GM18499 (cell line): ENCODE measurements at regions not wholly inside any gene's neighbourhood (a gene's known extent, or its start where the extent isn't known, plus 50 kb on each side); places are given as distances from the start of the nearest gene placed in this dataset.

Experiments
- ATAC-seq: cut with Tn5 transposase; IDR thresholded peaks from one replicate; pipeline ENCODE4 v1.9.1; 2021; ENCODE audit warnings: moderate number of reproducible peaks; ENCODE audit not compliant: insufficient read depth, unreplicated experiment

- no peak for ATAC-seq
Measured at GRCh38 chr14:38442208-38442607, 186.3 kb upstream of the CLEC14A start.

GRCh38 chr14:38432186-38432585 lies 176.3 kb upstream of the CLEC14A start:
- no peak for ATAC-seq

GRCh38 chr14:38431156-38431555 lies 175.3 kb upstream of the CLEC14A start:
- ATAC-seq = no peak

DNA sequence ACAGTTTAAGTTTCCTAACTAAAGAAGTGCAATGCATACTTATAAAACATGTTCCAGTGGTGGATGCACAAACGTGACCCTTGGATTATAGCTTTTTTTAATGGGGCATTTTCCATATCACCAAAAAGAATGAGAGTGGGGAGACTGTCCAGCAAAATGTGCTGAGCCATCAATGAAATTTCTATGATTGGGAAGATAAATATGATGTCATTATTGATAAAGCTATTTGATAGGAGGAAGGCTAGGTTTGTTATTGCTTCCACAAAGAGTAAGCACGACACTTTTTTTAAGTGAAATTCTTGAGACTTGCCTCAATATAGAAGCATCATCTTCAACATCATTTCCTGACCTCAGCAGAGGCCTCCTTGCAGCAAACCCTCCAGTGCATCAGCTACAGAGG lies 174.6 kb upstream of the CLEC14A start:
- ATAC-seq = no peak

GRCh38 chr14:38425324-38425976 lies 169.6 kb upstream of the CLEC14A start:
- no peak for ATAC-seq

- no peak for ATAC-seq
Measured at GRCh38 chr14:38420048-38420447, 164.2 kb upstream of the CLEC14A start.

- no peak for ATAC-seq
Measured at GRCh38 chr14:38419579-38419978, 163.7 kb upstream of the CLEC14A start.

DNA sequence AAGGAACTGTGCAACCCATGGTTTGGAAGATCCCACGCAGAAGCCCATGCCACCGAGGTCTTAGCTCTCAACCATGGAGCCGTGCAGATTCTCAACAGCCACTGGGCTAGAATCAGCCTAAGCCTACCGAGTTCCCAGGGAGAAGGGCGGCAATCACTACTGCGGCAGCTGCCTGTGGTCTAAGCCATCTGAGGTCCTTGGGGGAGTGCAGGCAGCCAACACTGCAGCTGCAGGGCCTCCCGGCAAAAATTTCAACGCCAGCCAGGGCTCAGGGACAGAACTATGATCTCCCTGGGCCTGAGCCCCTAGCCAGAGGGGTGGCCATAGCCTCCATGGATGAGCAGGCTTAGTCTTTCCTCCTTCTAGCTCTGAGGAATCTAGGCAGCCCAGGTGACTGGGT lies 156.8 kb upstream of the CLEC14A start:
- ATAC-seq = no peak

DNA sequence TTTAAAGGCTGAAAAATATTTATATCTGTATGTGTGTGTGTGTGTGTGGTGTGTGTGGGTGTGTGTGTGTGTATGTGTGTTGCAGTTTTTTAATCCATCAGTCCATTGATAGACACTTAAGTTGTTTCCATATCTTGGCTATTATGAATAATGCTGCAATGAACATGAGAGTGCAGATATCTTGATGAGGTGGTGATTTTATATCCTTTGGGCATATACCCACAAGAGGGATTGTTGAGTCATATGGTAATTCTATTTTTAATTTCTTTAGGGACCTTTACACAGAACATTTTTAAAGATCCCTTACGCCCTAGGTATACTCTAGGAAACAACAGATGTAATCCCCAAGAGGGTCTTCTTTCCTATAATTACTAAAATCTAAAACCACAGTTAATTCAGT lies 154.5 kb upstream of the CLEC14A start:
- ATAC-seq = no peak

DNA sequence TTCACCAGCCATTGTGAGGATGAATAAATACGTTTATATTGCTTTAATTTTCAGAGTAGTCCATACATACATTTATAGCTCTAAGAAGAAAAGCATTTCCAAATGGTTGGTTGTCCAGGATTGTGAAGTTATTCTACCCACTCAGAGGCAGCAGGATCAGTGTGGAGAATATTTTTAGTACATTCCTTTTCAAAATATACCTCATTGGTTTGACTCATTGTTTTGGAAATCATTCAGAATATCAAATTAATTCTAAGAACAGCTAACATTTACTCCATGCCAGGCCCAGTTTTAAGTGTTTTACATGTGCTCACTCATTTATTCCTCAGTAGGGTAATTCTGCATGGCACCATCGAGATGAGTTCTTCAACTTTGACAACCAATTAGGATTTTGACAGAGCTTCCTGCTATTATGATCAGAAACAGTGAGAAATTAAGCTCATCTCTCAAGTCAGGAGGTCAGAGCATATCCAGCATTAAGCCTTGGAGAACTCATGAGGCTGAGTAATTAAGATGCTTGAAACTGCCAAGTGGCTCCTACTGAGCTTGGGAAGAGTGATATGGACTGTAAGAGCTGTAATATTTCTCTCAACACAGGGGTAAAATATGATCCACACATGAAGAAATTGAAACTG lies 153.3 kb upstream of the CLEC14A start:
- no peak for ATAC-seq

DNA sequence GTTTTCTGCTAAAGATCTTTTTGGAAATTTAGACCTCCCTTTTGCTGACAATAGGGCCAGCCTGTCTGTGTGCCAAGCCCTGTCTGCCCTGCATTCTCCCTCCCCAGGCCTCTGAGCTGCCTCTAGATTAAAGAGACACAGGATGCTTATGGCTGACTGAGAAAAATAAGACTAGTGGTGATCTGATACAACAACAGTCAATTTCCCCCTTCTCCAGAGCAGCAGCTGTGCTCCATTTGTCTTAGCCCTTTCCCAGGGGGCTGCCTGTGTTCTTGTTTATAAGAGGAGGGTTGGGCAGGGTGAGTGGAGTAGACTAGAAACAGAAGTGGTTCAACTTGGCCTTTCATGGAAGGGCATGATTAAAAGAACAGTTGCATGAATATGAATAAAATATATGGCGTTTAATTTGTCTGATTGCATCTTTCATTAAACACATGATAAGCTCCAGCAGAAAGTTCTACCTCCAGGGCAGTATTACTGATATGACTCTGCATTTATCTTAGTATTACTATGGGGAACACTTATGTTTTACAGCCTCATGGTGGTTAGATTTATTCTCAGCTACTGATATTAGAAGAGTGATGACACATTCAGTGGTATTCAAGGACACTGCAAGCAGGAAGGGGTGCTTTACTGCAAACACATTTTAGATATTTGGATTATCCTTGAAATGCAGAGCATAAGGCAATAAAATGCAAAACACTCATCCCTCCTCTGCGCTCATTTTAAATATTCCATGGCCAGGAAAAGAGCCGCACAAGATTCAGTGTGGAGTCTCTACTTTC lies 150.2 kb upstream of the CLEC14A start:
- ATAC-seq = no peak

GRCh38 chr14:38404616-38405015 lies 148.7 kb upstream of the CLEC14A start:
- ATAC-seq = no peak

- no peak for ATAC-seq
Measured at GRCh38 chr14:38404100-38404541, 148.2 kb upstream of the CLEC14A start.

DNA sequence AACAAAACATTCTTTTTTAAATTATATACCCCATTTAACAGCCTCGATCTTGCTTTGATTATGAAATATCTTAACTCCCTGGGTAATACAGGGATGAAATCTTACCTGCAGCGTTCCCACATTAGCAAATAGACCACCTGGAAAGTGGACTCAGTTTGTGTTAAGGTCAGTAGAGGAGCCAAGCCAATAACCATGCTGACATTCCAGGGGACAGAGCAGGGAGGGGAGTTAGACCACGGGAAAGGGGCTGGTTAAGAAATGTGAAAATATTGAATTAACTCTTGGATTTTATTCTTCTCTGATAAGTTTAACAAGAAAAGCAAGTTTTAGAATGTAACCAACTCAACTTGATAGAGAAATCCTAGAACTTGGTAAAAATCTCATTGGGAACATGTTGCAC lies 144.9 kb upstream of the CLEC14A start:
- ATAC-seq = no peak

GRCh38 chr14:38399652-38400051 lies 143.8 kb upstream of the CLEC14A start:
- no peak for ATAC-seq

DNA sequence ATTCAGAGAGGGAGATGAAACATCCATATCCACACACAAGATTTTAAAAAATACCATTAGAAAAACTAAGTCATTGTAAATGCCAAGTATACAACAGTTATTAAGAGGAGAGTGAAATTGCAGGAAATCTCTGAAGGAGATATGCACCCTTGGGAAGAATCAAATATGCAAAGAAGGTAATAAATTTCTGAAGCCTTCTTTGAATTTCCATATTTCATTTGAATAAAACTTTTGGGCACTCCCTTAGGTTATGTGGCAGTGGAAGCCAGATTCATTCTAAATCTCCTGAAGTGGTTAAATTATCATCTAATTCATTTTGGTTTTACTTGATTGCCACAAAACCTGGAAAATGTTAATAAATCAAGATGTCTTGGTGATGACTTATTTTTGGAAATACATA lies 138.9 kb upstream of the CLEC14A start:
- ATAC-seq = no peak

DNA sequence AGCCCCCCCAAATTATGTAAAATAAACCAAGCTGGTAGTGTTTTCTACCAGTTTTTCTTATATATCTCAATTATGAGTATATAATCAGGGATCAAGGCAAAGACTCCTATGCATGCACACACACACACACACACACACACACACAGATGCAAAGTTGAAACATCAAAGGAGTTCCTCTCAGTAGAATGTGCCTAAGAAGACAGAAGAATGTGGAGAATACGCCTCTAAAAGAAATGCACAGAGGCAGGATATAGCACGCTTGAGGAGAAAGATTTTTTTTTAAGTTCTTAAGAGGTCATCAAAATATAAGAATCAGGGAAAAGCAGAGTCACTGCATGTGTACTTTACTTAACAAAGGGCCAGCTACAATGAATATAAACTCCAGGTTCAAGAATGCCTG lies 138.2 kb upstream of the CLEC14A start:
- ATAC-seq = no peak

DNA sequence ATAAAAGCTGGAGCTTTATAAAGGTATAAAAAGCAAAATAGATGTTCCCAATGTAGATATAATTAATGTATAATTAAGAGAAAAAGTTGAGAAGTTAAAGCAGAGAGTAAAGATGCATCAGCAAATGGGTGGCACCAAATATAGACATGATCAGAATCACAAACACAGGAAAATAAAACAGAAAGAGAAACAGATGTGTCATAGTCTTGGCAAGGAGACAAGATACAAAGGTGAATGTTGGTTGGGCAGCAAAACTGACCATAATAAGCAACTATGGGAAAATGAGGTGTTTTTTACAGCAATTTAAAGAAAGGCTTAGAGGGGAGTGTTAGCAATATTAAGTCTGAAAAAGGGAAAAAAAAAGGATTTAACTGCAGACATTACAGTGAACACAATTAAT lies 135.4 kb upstream of the CLEC14A start:
- ATAC-seq = no peak

DNA sequence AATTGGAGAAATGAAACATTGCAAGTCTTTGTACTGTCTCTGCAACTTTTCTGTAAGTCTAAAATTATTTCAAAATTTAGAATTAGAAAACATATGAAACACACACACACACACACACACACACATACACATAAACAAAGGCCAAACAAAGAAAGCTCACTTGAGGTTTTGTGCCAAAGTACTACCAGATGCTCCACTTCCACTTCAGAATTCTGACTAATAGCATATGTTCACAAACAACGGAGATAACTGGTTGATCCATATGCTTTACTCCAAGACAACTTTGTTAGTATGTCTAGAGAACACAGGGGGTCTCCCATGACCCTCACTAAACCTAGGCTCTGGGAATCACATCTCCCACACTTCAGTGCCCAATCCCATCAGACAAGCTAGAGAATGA lies 133.8 kb upstream of the CLEC14A start:
- no peak for ATAC-seq

DNA sequence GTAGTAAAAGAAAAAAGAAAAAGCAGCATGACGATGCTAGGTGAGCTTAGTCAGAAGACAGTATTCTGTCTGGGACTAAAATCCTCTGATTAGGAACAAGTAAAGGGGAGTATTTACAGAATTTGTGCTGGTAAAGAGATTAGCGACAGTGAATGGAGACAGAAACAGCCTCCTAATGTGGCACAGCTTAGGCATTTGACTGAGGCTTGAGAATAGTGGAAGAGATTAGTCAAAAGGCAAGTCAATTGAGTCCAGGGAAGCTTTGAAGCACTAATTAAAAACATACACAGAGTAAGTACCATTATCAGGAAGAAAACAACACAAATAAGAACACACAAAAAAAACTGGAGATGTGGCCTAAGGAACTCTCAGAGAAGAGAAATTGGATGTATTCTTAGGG lies 131.9 kb upstream of the CLEC14A start:
- ATAC-seq = no peak

DNA sequence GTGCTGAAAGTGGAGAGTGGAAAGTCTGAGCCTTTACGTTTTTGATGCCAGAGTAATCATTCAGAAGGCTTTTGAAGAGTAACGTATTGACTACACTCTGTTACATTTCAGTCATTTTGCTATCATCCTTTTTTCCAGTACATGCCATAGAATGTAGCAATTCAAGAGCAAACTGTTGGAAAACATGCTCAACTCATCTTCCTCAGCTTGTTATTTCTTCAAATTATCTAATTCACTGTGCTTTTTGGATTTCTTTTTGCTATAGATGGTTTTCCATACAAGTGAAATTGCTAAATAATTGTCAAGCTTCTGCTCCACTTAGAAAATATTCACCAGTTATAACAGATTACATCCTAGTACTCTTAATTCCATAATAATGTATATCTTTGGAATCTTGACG lies 129.9 kb upstream of the CLEC14A start:
- no peak for ATAC-seq

GRCh38 chr14:38385343-38385742 lies 129.4 kb upstream of the CLEC14A start:
- ATAC-seq = no peak
